ENCODE measurements at regions not wholly inside any gene's neighbourhood (a gene's known extent, or its start where the extent isn't known, plus 50 kb on each side); places are given as distances from the start of the nearest gene placed in this dataset.
"Not testable (repeated sequence)": the region's sequence is repeated elsewhere in the genome, so short reads cannot be mapped to it uniquely, and the experiment has no call there.

DNA sequence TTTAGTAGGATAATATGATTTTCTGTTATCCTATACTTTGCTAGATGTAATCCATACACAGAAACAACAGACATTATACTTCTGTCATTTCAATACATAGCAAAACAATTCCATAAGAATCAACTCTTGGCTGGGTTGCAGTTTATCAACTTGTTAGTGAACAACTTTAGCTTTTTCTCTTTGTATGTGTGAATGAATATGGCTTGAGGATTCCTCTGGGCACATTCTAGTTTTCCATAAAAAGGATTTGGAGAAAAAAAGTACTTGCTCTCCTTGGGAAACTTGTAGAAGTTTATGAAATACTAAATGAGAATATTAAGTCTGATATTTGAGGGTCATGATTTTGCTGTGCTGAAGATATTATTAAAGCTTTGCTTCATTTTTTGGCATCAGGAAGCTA is 210.7 kb upstream of the GIMD1 start:
- in situ Hi-C loops (cut with MboI; ENCODE audit: low sequenced_read_pairs, unreplicated experiment), result no loop called here
- no peak for DNase-seq (ENCODE audit: low spot score)
- TF ChIP-seq, protein P1, sequence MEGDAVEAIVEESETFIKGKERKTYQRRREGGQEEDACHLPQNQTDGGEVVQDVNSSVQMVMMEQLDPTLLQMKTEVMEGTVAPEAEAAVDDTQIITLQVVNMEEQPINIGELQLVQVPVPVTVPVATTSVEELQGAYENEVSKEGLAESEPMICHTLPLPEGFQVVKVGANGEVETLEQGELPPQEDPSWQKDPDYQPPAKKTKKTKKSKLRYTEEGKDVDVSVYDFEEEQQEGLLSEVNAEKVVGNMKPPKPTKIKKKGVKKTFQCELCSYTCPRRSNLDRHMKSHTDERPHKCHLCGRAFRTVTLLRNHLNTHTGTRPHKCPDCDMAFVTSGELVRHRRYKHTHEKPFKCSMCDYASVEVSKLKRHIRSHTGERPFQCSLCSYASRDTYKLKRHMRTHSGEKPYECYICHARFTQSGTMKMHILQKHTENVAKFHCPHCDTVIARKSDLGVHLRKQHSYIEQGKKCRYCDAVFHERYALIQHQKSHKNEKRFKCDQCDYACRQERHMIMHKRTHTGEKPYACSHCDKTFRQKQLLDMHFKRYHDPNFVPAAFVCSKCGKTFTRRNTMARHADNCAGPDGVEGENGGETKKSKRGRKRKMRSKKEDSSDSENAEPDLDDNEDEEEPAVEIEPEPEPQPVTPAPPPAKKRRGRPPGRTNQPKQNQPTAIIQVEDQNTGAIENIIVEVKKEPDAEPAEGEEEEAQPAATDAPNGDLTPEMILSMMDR (IDR thresholded peaks at IDR 0.05; ENCODE audit: borderline replicate concordance, control extremely low read depth, extremely low read depth, insufficient read depth, missing control alignments), result no peak

DNA sequence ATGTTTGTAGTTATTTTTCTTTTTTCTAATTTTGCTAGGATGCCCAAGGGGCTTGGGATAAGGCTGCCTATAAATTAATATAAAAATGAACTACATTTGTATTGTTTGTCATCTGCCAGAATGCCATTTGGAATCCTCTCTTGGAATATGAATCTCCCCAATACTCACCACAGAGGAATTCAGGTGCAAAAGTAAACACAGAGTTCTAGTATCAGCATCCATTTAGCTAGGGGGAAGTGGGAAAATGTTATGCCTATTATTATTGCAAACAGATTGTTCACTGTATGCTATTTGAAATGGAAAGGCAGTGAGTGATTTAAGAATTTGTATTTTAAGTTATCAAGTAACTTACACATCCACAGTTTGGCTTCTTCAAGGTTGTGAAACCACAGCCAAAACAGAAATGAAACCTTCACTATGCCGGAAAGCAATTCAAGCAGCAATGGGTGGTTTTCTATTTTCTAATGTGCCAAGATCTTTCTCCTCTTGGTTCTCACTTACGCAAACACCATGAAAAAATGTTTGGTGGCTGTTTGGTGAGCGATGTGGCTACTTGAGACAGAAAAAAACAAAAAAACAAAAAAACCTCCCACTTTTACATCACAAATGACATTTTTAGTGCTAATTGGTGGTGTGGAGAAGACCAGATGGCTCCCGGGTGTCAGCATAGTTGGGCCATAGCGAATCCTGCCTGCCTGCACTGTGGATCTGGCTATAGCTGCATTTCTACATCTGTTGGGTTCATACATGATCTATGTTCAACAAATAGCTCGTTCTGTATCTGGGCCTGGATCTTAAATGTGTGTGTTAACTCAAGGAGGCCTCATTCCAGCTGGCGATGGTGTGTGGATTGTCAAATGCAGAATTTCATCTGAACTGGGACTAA is 200.8 kb upstream of the GIMD1 start:
- in situ Hi-C loops (cut with MboI; ENCODE audit: low sequenced_read_pairs, unreplicated experiment), result no loop called here
- DNase-seq (ENCODE audit: low spot score), result no peak
- TF ChIP-seq, protein P1 (IDR thresholded peaks at IDR 0.05; ENCODE audit: borderline replicate concordance, control extremely low read depth, extremely low read depth, insufficient read depth, missing control alignments), result no peak

DNA sequence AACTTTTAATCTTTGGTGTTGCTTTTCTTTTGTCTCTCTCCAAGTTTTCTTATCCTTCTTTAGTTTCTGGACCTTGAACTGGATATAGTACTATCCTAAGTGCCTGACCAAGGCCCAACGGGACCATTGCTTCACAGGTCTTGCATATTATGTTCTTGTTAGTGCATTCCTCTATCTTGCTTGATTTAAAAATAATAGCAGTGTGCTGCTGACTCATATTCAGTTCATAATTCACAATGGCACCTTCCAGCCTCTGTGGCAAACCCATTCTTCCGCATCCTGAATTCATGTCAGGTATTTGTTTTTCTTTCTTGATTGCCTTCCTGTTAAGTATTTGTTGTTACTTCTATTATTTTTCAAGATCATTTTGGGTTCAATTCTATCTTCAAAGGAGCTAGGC is 197.1 kb upstream of the GIMD1 start:
- in situ Hi-C loops (cut with MboI; ENCODE audit: low sequenced_read_pairs, unreplicated experiment), result no loop called here
- DNase-seq (ENCODE audit: low spot score), result no peak
- TF ChIP-seq, protein P1 (IDR thresholded peaks at IDR 0.05; ENCODE audit: borderline replicate concordance, control extremely low read depth, extremely low read depth, insufficient read depth, missing control alignments), result no peak

DNA sequence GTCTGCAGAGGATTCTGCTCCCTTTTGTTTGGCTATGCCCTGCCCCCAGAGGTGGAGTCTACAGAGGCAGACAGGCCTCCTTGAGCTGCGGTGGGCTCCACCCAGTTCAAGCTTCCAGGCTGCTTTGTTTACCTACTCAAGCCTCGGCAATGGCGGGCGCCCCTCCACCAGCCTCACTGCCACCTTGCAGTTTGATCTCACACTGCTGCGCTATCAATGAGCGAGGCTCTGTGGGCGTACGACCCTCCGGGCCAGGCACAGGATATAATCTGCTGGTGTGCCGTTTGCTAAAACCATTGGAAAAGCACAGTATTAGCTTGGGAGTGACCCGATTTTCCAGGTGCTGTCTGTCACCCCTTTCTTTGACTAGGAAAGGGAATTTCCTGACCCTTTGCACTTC is 195.1 kb upstream of the GIMD1 start:
- in situ Hi-C loops (cut with MboI; ENCODE audit: low sequenced_read_pairs, unreplicated experiment); DNase-seq (ENCODE audit: low spot score): not testable (repeated sequence)

DNA sequence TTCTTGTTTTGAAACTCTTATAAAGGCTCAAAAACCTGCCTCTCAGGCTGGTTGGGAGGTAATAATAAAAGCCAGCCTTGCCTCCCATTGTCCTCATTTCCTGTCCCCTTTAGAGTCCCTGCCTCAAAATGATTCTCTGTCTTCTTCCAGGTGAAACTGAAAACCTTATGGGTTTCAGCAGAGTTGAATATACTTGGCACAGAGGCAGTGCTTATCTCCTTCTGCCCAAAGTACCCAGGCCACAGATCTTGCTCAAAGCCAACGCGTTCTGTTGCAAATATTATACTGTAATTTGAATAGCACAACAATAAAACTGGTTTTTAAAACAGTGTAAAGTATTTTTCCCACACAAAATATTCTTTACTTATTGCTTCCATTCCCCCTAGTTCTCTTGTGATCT is 183.1 kb upstream of the GIMD1 start:
- in situ Hi-C loops (cut with MboI; ENCODE audit: low sequenced_read_pairs, unreplicated experiment), result no loop called here
- TF ChIP-seq, protein P1 (IDR thresholded peaks at IDR 0.05; ENCODE audit: borderline replicate concordance, control extremely low read depth, extremely low read depth, insufficient read depth, missing control alignments), result no peak
- DNase-seq (ENCODE audit: low spot score), result no peak

DNA sequence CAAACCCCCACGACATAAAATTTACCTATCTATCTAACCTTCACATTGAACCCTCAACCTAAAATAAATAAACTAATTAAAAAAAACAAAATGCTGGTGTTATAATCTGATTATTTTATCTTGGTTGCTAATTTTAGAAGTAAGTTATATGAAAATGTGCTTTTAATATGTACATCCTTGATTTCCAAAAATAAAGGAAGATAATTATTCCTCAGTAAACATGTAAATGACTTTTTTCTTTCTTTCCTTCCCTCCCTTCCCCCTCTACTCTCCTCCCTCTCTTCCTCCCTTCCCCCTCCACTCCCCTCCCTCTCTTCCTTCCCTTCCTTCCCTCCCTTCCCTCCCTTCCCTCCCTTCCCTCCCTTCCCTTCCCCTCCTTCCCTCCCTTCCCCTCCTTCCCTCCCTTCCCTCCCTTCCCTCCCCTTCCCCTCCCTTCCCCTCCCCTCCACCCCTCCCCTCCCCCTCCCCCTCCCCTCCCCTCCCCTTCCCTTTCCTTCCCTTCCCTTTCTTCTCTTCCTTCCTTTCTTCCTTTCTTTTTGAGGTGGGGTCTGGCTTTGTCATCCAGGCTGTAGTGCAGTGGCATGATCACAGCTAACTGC is 180.0 kb upstream of the GIMD1 start:
- TF ChIP-seq, protein P1 (IDR thresholded peaks at IDR 0.05; ENCODE audit: borderline replicate concordance, control extremely low read depth, extremely low read depth, insufficient read depth, missing control alignments), result no peak
- DNase-seq (ENCODE audit: low spot score), result no peak
- in situ Hi-C loops (cut with MboI; ENCODE audit: low sequenced_read_pairs, unreplicated experiment), result no loop called here

DNA sequence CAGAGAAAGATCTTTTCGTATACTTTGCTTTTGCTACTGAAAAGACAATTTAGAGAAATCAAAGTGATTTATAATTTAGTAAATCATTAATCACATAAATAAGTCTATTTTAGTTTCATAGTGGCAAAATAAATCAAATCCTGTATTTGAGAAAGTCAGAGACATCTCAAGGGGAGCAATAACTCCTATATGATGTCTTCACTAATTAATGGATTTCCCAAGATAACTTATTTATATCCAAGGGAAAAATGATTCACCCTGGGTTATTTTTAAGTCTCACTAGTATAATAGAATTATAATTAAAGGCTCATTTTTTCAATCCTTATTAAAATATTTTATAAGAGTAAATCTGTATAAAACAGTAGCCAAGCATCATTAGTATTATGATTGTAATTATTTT is 177.8 kb upstream of the GIMD1 start:
- TF ChIP-seq, protein P1 (IDR thresholded peaks at IDR 0.05; ENCODE audit: borderline replicate concordance, control extremely low read depth, extremely low read depth, insufficient read depth, missing control alignments), result no peak
- in situ Hi-C loops (cut with MboI; ENCODE audit: low sequenced_read_pairs, unreplicated experiment), result no loop called here
- no peak for DNase-seq (ENCODE audit: low spot score)

DNA sequence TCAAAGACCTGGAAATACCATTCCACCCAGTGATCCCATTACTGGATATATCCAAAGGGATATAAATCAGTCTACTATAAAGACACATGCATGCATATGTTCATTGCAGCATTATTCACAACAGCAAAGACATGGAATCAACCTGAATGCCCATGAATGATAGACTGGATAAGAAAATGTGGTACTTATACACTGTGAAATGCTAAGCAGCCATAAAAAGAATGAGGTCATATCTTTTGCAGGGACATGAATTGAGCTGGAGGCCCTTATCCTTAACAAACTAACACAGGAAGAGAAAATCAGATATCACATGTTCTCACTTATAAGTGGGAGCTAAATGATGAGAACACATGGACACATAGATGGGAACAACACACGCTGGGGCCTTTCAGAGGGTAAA is 174.0 kb upstream of the GIMD1 start:
- in situ Hi-C loops (cut with MboI; ENCODE audit: low sequenced_read_pairs, unreplicated experiment); DNase-seq (ENCODE audit: low spot score): not testable (repeated sequence)

Data from GM13976 (cell line).